ENCODE measurements at regions not wholly inside any gene's neighbourhood (a gene's known extent, or its start where the extent isn't known, plus 50 kb on each side); places are given as distances from the start of the nearest gene placed in this dataset.

GRCh38 chr1:58884706-58885661, 101.1 kb upstream of the JUN start:
- Histone ChIP-seq H3K9me2 (ENCODE audit: insufficient read depth, low read length) (no peaks in the 10 kb centered on the region), H2AFZ (ENCODE audit: low read depth, low read length) (no peak overlapping the region), H3K9ac (ENCODE audit: low read length) (no peak overlapping the region), H3K9me3 (ENCODE audit: low read length) (no peaks in the 10 kb centered on the region), H3K4me2 (ENCODE audit: low read length) (no peak overlapping the region), H3K79me2 (replicated peaks; ENCODE audit: insufficient read depth, low read length) (no peaks in the 10 kb centered on the region), H3K27me3 (ENCODE audit: insufficient read depth, low read depth, low read length) (no peaks in the 10 kb centered on the region), H3K4me3 (ENCODE audit: low read length) (no peak overlapping the region), H4K20me1 (ENCODE audit: insufficient read depth) (no peaks in the 10 kb centered on the region), H3K27ac (ENCODE audit: low read length) (no peak overlapping the region), H3F3A (ENCODE audit: insufficient read depth, low read length, poor library complexity, severe bottlenecking) (no peaks in the 10 kb centered on the region), H3K36me3 (ENCODE audit: insufficient read depth, low read length) (no peaks in the 10 kb centered on the region)
- TF ChIP-seq EP300 (conservative IDR thresholded peaks at IDR 0.05; ENCODE audit: poor library complexity, severe bottlenecking), result no peak
- no peak for TF ChIP-seq REST (IDR thresholded peaks at IDR 0.05; ENCODE audit: borderline replicate concordance)
- no peak for TF ChIP-seq POLR2AphosphoS5 (IDR thresholded peaks at IDR 0.05)
- TF ChIP-seq MXI1 (conservative IDR thresholded peaks at IDR 0.05; ENCODE audit: poor library complexity, severe bottlenecking), result no peak
- TF ChIP-seq SMC3 (conservative IDR thresholded peaks at IDR 0.05; ENCODE audit: poor library complexity), result no peak

GRCh38 chr1:58885998-58886397, 102.2 kb upstream of the JUN start:
- H3K9ac ChIP-seq (ENCODE audit: low read length), result no peak overlapping the region
- H3K4me3 ChIP-seq (ENCODE audit: low read length), result no peak overlapping the region
- TF ChIP-seq REST (IDR thresholded peaks at IDR 0.05; ENCODE audit: borderline replicate concordance) (no peak), SMC3 (conservative IDR thresholded peaks at IDR 0.05; ENCODE audit: poor library complexity) (no peak), RAD21 (conservative IDR thresholded peaks at IDR 0.05) (no peak), MXI1 (conservative IDR thresholded peaks at IDR 0.05; ENCODE audit: poor library complexity, severe bottlenecking) (no peak), CTCF (IDR thresholded peaks at IDR 0.05; ENCODE audit: poor library complexity, severe bottlenecking) (no peak), TAF1 (IDR thresholded peaks at IDR 0.05; ENCODE audit: low read depth) (no peak), POLR2AphosphoS5 (IDR thresholded peaks at IDR 0.05) (no peak), EP300 (conservative IDR thresholded peaks at IDR 0.05; ENCODE audit: poor library complexity, severe bottlenecking) (no peak), EZH2 (IDR thresholded peaks at IDR 0.05; ENCODE audit: borderline replicate concordance, insufficient read depth, low read length, poor library complexity, severe bottlenecking) (no peak)
- H4K20me1 ChIP-seq (ENCODE audit: insufficient read depth), result no peaks in the 10 kb centered on the region
- no peak overlapping the region for H3K4me2 ChIP-seq (ENCODE audit: low read length)
- no peaks in the 10 kb centered on the region for H3K36me3 ChIP-seq (ENCODE audit: insufficient read depth, low read length)
- H3K9me3 ChIP-seq (ENCODE audit: low read length), result no peaks in the 10 kb centered on the region
- H3K9me2 ChIP-seq (ENCODE audit: insufficient read depth, low read length), result no peaks in the 10 kb centered on the region
- no peaks in the 10 kb centered on the region for H3K79me2 ChIP-seq (replicated peaks; ENCODE audit: insufficient read depth, low read length)
- no peak overlapping the region for H3K27ac ChIP-seq (ENCODE audit: low read length)
- H3F3A ChIP-seq (ENCODE audit: insufficient read depth, low read length, poor library complexity, severe bottlenecking), result no peaks in the 10 kb centered on the region
- no peaks in the 10 kb centered on the region for H3K27me3 ChIP-seq (ENCODE audit: insufficient read depth, low read depth, low read length)
- no peak overlapping the region for H2AFZ ChIP-seq (ENCODE audit: low read depth, low read length)
